ENCODE measurements at regions not wholly inside any gene's neighbourhood (a gene's known extent, or its start where the extent isn't known, plus 50 kb on each side); places are given as distances from the start of the nearest gene placed in this dataset.

DNA sequence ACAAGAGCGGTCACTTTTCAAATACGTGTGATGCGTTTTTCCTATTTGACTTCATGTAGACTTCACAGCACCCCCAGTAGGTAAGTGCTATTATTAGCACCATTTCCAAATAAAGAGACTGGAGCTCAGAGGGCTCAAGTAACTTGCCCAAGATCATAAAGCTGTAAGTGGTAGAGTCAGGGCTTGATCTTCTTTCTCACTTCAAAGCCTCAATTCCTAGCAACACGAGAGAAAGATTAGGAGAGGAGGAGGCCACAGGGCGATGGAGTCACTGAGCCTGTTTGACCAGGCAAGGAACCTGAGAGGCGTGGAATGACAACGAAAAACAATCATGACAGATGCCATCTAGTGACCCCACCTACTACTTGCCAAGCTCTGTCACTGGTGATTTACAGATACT, 181.0 kb downstream of the FOXD2 start:
- TF ChIP-seq, protein P1, sequence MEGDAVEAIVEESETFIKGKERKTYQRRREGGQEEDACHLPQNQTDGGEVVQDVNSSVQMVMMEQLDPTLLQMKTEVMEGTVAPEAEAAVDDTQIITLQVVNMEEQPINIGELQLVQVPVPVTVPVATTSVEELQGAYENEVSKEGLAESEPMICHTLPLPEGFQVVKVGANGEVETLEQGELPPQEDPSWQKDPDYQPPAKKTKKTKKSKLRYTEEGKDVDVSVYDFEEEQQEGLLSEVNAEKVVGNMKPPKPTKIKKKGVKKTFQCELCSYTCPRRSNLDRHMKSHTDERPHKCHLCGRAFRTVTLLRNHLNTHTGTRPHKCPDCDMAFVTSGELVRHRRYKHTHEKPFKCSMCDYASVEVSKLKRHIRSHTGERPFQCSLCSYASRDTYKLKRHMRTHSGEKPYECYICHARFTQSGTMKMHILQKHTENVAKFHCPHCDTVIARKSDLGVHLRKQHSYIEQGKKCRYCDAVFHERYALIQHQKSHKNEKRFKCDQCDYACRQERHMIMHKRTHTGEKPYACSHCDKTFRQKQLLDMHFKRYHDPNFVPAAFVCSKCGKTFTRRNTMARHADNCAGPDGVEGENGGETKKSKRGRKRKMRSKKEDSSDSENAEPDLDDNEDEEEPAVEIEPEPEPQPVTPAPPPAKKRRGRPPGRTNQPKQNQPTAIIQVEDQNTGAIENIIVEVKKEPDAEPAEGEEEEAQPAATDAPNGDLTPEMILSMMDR (IDR thresholded peaks at IDR 0.05): no peak
- no peak for TF ChIP-seq POLR2AphosphoS5 (IDR thresholded peaks at IDR 0.05)

All from sigmoid colon (tissue), 4 donors.